HG03196 (cell line): ENCODE measurements at regions not wholly inside any gene's neighbourhood (a gene's known extent, or its start where the extent isn't known, plus 50 kb on each side); places are given as distances from the start of the nearest gene placed in this dataset.
"Not testable (repeated sequence)": the region's sequence is repeated elsewhere in the genome, so short reads cannot be mapped to it uniquely, and the experiment has no call there.

Source experiments
- ATAC-seq: cut with Tn5 transposase; IDR thresholded peaks from one replicate; pipeline ENCODE4 v1.9.1; 2021; ENCODE audit not compliant: unreplicated experiment

DNA sequence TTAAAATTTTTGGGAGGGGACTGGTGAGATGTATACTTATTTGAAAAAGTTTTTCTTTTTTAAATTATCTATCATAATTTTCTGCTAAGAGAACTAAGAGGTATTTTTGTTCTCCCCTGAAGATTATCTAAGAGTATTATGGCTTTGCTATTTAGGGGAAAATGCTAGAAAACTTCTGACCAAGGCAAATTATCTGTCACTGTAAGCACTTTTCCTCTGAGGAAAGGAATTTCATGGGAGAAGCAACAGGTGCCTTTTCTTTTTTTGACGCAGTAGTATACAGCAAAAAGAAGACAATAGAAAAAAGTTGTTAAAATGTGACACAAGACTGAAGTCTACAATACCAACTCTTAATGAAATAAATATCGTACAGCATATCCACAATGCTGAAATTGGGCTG lies 201.6 kb upstream of the NANOGP8 start:
- no peak for ATAC-seq

DNA sequence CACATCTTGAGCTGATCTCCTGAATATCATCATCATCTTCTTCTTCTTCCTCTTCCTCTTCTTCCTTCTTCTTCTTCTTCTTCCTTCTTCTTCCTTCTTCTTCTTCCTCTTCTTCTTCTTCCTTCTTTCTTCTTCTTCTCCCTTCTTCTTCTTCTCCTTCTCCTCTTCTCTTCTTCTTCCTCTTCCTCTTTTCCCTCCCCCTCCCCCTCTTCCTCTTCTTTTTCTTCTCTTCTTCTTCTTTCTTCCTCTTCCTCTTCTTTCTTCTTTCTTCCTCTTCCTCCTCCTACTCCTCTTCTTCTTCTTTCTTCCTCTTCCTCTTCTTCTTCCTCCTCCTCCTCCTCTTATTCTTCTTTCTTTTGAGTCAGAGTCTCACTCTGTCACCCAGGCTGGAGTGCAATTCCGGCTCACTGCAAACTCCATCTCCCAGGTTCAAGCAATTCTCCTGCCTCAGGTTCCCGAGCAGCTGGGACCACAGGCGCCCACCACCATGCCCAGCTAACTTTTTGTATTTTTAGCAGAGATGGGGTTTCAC lies 197.9 kb upstream of the NANOGP8 start:
- ATAC-seq = no peak

DNA sequence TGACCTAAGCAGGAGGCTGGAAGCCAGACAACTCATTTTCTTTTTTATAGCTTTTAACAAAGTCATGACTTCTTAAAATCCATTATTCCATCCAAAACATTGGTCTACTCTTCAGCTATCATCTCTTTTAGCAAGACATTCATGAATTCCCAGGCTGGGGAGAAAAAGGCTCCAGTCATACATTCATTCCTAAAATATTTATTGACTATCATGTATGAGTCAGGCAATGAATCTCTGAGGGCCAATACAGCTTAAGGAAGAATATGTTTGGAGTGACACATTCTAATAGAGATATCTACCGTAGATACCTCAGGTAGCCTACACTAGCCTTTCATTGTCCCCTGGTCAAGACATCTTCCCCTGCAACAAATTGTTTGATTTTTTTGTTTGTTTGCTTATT lies 196.4 kb upstream of the NANOGP8 start:
- no peak for ATAC-seq

DNA sequence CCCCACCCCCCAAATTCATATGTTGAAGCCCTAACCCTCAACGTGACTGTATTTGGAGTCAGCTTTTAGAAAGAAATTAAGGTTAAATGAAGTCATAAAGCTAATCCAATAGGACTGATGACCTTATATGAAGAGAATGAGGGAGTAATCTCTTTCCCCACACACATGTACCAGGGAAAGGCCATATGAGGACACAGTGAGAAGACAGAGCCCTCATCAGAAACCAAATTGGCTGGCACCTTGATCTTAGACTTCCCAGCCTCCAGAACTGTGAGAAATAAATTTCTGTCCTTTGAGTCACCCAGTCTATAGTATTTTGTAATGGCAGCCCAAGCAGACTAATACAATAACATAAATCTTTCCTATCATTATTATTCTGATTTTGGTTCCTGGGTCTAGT lies 194.7 kb upstream of the NANOGP8 start:
- no peak for ATAC-seq

DNA sequence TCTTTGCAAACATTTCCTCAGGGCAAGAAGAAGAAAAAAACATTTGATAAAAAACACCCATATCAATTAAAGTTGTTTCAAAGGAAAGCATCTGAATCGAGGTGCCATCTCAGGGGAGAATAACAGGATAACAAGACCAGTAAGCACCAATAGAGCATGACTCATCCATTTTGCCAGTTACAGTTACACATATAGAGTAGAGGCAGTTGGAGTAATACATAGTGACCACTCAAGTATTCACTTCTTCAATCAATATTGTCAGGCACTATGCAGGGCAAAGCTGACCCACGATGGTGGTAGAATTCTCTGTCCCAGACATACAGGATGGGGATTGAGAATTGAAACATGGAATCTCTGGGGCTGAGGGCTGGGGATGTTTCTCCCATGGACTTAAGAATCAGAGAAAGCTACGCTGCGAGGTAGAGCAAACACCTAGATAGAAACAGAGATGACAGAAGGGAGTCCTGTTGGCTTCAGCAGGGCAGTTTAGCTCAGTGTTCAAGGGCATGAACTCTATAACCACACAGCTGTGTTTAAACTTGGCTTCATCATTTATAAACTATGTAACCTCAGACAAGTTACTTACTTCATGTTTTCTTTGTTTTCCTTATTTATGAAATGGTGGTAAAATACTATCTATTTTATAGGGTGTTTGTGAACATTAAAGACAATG lies 186.4 kb upstream of the NANOGP8 start:
- ATAC-seq = no peak

DNA sequence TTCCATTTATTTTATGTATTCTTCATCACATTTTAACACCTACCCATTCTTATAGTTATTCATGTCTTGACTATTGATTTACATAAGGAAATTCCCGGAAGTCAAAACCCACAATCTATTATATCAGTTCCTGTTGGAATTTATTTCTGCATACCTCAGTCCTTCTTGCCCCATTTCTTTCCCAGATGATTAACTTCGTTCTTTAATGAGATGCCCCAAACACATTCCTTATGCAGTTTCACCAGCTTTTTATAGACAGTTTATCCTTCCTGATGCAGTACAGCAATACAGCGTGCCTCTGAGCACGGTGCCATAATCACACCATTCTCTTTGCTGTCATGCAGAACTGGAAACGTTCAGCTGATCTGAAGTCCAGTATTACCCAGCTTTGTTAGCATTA lies 175.8 kb upstream of the NANOGP8 start:
- no peak for ATAC-seq

DNA sequence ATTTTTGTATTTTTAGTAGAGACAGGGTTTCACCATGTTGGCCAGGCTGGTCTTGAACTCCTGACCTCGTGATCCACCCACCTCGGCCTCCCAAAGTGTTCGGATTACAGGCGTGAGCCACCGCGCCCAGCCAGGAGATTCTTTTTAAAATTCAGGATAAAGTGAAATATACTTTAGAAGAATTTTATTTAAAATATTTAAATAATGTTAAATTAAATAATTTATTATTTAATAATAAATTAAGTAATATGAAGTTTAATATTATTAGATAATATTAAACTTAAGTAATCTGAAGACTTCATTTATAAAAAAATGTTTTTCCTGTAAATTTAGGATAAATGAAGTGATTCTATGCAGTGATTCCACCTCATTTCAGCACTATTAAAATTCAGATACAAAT lies 175.2 kb upstream of the NANOGP8 start:
- ATAC-seq = not testable (repeated sequence)

DNA sequence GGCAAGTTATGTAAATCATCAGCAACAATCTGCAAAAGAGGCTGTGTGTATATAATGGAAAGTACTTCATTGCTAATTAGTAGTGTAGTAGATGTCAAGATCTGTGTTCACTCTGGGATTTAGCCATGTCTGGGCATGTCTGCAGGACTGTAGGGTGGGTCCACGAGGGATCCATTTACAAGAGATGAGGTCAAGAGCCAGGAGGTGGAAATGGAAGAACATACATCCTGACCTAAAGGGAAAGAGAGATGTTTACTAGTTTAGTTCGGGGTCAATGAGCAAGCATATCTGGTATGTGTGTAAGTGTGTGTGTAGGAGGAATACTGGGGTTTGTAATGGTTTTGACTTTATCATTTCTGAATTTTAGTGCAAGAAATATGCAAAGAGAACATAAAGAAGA lies 171.5 kb upstream of the NANOGP8 start:
- ATAC-seq = no peak

DNA sequence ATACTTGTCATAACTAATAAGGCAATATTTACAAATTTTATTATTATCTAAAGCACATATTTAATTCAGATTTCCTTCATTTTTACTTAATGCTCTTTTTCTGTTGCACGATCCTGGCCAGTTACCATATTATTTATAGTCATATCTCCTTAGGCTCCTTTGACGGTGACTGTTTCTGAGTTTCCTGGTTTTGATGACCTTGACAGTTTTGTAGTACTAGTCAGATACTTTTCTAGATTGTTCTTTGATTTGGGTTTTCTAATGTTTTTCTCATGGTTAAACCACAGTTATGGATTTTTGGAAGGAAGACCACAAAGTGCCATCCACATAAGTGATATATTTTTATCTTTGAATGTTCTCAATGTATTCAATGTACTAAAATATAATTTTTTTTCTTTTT lies 171.0 kb upstream of the NANOGP8 start:
- ATAC-seq = no peak

DNA sequence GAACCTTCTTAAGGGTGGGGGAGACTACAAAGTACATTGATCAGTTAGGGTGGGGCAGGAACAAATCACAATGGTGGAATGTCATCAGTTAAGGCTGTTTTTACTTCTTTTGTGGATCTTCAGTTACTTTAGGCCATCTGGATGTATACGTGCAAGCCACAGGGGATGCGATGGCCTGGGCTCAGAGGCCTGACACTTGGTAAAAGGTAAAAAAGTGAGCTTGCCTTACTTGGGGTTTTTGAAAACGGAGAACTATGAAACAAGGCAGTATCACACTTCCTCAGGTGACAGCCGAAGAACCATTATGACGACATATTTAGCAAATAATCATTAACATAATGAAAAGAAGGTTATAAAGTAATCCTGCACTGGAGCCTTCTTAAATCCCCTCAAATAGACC lies 169.8 kb upstream of the NANOGP8 start:
- not testable (repeated sequence) for ATAC-seq

DNA sequence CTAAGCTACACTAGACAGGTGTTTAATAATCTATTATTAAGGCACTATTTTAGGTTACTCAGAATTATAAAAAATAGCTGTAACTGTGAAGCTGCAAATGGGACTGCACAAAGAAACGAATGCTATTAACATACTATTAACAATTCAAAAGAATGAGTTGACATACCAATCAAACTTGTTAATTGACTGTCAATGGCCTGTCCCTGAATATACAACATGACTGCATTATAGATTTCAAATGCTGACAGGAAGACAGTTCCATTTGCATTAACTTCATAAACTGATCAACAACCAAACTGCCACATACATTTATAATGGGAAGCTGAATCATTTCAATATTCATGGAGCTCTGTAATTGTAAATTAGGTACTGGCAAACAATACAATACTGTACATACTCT lies 169.0 kb upstream of the NANOGP8 start:
- no peak for ATAC-seq

DNA sequence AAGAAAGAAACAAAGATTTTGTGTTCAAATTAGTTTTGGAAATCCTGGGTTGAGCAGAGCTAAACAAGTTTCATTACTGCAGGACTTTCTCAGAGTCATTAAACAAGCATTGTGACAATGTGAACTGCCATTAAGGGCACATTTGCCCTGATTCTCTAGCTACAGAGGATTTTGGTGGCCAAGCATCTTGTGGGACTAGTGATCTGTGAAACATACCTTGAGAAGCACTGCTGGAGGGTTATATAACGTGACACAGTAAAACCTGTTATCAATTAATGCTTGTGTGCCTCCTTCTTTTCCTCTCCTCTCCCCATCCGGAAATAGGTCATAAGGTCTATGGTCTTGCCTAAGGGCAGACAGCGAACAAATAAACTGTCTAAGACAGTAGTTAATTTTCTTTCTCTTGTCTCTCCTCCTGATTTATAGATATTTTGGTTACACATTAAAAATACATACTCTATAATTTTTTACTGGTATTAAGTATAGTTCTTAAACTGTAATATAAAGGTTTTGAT lies 167.3 kb upstream of the NANOGP8 start:
- no peak for ATAC-seq

DNA sequence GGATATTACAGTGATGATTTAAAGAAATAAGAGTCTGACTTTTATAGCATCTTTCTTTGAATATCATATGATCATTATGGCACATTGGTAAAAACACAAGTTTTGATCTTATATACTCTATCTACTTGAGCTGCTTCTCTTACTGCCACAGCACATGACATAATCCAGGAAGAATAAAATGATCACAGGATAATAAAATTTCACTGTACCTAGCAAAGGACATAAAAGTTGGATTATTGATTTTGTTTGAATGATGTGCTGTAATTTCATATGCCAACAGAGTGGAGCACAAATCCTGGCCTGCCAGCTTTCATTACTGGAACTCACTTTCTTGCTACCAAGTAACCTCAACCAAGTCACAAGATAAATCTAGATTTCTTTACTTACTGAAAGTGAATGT lies 162.1 kb upstream of the NANOGP8 start:
- ATAC-seq = no peak

DNA sequence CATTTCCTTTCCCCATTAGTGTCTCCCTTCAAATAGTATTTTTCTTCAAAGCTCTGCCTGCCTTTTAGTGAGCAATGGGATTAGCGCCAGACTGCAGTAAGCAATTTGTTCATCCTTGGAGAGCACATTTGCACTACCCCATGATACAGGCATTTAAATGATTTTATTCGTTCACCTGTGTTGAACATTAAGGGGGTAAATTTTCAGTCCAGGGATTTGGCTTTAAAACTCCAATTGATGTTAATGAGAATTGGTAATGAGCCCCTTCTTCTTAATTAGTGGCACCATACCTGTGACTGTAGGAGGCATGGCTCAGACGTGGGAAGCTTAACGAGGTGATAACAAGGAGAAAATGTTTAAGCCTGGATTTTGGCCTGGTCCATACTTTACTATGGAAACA lies 161.4 kb upstream of the NANOGP8 start:
- ATAC-seq = no peak

DNA sequence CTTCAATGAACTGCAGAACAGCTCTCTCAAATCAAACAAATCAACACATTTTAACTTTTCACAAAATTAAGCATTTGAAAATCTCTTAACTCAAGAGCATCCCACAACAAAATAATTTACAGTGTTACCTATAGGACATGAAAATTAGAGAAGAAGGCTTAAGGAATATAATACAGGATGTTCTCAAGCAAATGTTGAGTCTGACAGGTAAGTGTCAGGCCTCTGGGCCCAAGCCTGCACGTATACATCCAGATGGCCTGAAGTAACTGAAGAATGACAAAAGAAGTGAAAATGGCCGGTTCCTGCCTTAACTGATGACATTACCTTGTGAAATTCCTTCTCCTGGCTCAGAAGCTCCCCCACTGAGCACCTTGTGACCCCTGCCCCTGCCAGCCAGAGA lies 160.6 kb upstream of the NANOGP8 start:
- not testable (repeated sequence) for ATAC-seq

DNA sequence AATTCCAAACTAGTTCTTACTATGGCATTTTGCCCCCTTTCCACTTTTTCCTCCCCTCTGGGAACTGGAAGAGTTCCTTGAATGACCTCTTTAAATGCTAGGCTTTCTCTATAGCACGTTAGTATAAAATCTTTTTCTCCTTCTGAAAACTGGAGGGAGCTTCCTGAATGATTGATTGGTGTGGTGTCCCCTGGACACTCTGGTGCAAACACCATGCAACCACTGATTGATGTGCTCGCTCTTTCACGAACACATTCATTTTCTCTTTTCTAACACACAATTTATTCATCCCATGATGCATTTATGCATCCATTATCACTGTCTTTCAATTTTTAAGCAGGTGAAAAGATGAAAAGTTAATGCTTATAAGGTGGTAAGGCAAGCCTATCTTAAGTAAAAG lies 159.1 kb upstream of the NANOGP8 start:
- no peak for ATAC-seq

DNA sequence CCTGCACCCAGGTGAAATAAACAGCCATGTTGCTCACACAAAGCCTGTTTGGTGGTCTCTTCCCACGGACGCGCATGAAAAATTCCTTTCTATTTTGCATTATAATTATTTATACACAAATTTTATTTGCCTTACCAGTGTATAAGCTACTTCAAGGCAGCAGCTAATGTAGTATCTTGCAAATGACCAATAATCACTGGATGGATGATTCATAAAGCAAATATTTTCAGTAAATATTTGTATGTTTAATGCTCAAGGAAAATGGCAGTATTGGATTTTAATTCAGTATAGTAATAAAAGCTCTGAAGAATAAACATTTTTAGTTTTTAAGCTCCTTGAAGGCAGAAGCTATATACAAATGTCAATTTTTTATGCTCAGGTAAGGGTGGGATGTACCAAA lies 158.7 kb upstream of the NANOGP8 start:
- ATAC-seq = no peak

DNA sequence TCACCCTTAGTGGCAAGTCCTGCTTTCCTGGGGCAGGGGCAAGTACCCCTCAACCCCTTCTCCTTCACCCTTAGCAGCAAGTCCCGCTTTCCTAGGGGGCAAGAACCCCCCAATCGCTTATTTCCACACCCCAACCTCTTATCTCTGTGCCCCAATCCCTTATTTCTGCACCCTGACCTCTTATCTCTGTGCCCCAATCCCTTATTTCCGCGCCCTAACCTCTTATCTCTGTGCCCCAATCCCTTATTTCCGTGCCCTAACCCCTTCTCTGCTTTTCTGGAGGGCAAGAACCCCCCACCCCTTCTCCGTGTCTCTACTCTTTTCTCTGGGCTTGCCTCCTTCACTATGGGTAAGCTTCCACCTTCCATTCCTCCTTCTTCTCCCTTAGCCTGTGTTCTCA lies 154.6 kb upstream of the NANOGP8 start:
- not testable (repeated sequence) for ATAC-seq

DNA sequence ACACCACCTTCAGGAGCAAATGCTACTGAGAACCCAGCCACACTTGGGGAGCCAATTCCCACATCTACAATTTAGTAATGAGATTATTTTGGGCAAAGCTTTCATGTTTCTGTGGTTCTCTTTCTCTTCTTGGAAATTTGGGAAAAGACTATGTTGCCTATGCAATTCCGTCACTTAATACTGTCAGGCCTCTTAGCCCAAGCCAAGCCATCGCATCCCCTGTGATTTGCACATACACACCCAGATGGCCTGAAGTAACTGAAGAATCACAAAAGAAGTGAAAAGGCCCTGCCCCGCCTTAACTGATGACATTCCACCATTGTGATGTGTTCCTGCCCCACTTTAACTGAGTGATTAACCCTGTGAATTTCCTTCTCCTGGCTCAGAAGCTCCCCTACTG lies 153.4 kb upstream of the NANOGP8 start:
- not testable (repeated sequence) for ATAC-seq

DNA sequence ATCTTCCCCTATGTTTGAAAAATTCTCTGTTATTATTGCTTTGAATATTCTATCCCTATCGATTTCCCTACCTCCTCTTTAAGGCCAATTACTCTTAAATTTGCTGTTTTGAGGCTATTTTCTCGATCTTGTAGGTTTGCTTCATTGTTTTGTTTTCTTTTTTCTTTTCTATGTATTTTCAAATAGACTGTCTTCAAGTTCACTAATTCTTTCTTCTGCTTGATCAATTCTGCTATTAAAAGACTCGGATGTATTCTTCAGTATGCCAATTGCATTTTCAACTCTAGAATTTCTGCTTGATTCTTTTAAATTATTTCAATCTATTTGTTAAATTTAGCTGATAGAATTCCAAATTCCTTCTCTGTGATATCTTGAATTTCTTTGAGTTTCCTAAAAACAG lies 144.0 kb upstream of the NANOGP8 start:
- no peak for ATAC-seq

DNA sequence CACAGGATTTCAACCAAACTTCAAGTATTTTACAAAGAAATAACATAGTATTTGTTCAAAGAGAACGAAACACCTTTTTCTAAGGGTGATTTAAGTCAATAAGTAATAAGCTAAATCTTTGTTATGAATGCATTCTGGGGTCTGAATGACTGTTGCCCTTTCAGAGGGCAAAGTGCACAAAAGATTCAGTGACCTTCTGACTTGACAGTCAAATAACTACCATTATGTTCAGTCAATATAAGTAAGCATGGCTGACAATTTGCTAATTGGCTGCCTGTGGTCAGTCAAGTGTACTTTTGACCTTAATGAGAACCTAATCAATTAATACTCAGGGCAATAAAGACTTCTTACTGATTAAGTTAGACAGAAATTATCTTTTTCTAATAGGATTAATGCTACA lies 133.1 kb upstream of the NANOGP8 start:
- ATAC-seq = no peak

DNA sequence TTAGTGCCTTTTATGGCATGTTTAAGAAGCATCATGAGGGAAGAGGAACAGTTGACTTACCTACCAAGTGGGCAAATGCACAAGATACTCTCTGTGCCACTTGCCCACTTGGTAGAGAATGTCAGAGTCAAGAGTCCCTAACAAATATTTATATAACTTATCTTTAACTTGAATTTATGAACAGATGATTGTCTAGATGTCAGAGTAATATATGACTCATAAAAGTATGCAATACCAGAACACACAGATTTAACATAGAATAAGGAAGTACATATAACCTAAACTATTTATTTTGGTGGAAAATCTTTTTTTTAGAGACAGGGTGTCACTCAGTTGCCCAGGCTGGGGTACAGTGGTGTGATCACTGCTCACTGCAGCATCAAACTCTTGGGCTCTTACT lies 130.0 kb upstream of the NANOGP8 start:
- ATAC-seq = no peak

DNA sequence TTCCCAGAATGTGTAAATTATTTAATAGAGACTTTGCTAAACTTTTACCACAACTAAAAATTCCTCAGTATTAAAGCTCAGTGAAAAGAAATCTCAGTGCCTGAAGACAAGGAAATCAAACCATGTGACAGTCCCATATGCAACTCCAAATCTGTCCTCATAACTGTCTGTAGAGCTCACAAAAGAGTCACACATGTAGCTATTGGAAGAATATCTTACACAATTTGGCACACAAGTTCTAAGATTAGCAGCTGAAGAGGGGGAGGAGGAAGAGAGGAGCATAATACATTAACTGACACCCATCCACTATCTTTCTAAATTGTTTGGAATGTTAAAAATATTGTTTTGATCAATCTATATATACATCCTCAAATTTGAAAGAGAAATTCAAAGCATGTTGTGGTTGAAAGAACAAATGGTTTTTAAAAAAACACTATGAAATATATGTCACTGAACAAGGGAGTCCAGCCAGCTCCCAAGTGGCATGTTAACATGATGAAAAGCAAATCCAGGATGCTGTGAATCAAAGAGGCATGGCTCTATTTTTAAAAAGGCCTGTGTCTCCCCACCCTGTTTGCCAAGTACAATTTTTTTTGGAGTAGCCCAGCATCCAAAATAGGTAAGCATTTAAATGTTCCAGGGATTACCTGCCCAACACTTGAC lies 126.3 kb upstream of the NANOGP8 start:
- no peak for ATAC-seq
